LNCaP clone FGC (cell line): ENCODE measurements at regions not wholly inside any gene's neighbourhood (a gene's known extent, or its start where the extent isn't known, plus 50 kb on each side); places are given as distances from the start of the nearest gene placed in this dataset.
"Not testable (repeated sequence)": the region's sequence is repeated elsewhere in the genome, so short reads cannot be mapped to it uniquely, and the experiment has no call there.

Source experiments
- DNase-seq: peaks from one replicate; pipeline ENCODE4 v3.0.0-alpha.2; 2011; ENCODE audit warnings: low read depth
- H3K4me3 ChIP-seq: 2 replicates; pipeline ENCODE4 v1.5.1; 2011; ENCODE audit warnings: mild to moderate bottlenecking, low read depth, low read length, control low read depth
- TF ChIP-seq, protein P1 (sequence below): IDR thresholded peaks from 2 replicates; pipeline ENCODE4 v1.5.1; 2012; ENCODE audit warnings: mild to moderate bottlenecking; ENCODE audit not compliant: control insufficient read depth, insufficient read depth; ENCODE audit errors: extremely low read depth

DNA sequence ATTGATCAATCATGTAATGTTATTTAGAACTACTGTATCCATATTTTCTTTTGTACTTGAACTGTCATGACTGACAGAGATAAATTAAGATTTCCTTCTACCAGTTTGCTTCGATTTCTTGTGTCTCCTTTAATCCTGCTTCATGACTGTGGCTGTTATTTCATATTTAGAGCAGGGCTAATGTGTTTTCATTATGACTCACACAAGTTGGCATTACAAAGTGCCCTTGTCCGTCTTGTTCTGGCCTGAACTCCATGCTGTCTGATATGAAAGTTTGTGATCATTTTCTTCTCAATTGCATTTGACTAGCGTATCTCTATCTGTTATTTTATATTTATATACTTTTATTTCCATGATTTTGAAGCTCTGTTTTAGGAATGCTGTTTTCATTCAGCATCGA is 344.1 kb upstream of the PRKCQ start:
- no peak for DNase-seq
- TF ChIP-seq, protein P1, sequence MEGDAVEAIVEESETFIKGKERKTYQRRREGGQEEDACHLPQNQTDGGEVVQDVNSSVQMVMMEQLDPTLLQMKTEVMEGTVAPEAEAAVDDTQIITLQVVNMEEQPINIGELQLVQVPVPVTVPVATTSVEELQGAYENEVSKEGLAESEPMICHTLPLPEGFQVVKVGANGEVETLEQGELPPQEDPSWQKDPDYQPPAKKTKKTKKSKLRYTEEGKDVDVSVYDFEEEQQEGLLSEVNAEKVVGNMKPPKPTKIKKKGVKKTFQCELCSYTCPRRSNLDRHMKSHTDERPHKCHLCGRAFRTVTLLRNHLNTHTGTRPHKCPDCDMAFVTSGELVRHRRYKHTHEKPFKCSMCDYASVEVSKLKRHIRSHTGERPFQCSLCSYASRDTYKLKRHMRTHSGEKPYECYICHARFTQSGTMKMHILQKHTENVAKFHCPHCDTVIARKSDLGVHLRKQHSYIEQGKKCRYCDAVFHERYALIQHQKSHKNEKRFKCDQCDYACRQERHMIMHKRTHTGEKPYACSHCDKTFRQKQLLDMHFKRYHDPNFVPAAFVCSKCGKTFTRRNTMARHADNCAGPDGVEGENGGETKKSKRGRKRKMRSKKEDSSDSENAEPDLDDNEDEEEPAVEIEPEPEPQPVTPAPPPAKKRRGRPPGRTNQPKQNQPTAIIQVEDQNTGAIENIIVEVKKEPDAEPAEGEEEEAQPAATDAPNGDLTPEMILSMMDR = no peak
- no peak overlapping the region for H3K4me3 ChIP-seq

DNA sequence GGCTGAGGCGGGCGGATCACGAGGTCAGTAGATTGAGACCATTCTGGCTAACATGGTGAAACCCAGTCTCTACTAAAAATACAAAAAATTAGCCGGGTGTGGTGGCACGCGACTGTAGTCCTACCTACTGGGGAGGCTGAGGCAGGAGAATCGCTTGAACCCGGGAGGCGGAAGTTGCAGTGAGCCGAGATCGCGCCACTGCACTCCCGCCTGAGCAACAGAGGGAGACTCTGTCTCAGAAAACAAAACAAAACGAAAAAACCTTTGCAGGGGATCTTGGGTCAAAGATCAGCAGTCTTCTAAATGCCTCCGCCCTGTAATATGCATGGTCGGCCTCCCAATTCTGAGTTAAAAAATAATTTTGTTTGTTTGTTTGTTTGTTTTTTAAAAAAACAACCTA is 340.9 kb upstream of the PRKCQ start:
- not testable (repeated sequence) for H3K4me3 ChIP-seq, DNase-seq

DNA sequence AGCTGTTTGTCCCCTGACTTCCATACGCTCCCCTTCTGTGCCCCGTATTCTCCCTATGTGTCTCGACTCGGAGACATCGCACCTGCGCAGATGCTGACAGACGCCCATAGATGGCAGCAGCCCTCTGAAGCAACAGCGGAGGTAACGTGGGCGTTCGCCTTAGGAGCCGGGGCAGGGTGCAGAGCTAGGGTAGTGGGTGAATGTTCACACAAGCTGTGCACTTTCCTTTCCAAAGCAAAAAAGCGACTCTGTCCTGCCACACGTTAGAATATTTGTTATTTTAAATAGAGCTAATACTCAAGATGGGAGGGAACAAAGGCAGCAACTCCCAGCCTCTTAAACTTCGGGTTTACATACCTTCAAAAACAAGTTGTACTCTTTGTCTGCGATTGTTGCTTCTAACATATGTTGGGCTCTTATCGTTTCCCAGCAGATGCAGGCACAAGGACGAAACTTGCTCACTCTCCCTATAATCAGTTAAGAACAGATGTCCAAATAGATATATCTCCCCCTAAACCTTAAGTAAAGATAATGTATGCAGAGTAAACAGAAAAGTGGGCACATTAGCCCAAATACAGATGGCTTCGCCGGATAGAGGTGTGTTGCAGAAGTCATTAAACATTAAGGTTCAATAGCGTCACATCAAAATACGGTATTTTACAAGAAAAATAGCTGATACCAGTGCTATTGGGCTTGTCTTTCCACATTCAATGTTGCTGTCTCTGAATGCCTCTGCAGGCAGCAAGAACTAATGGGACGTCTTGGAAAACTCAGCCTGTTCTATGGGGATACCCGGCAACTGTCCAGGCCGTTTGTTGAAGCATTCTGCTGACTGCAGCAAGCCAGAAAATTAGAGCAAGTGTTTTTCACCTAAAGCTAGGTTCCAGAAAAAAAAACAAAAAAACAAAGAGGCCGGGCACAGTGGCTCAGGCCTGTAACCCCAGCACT is 340.3 kb upstream of the PRKCQ start:
- no peak for DNase-seq
- TF ChIP-seq, protein P1 = peak; percentile 92
- H3K4me3 ChIP-seq = no peak overlapping the region

DNA sequence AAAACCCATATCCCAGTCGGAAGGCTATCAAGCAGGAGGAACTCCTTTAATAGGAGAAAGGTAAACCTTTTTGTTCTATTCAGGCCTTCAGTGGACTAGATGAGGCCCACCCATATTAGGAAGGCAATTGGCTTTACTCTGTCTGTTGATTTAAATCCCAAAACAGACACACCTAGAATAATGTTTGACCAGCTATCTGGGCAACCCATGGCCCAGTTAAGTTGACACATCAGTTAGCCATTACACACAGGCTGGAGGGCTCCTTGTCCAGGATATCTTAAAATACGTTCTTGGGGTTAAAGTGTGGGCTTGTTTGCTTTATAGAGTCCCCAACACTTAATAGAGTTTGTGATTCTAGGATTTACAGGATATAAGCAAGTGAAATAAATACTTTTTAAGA is 339.0 kb upstream of the PRKCQ start:
- no peak overlapping the region for H3K4me3 ChIP-seq
- no peak for DNase-seq
- TF ChIP-seq, protein P1 = no peak

DNA sequence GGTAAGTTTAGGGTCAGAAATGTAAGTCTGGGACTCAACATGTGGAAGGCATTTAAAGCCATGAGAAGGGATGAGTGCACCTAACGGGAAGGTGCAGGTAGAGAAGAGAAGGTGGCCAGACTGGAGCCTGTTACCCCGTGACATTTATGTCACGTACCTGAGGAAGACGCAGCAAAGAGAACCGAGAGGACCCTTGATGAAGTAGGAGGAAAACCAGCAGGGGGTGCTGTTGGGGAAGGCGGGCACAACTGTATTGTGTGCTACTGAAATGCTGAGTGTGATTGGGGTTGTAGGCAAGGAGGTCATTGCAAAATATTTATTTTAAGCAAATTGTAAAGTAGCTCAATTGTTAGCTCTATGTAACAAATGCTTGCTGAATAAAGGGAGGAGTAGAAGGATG is 338.2 kb upstream of the PRKCQ start:
- H3K4me3 ChIP-seq = no peak overlapping the region
- TF ChIP-seq, protein P1 = peak; percentile 66
- DNase-seq = no peak

DNA sequence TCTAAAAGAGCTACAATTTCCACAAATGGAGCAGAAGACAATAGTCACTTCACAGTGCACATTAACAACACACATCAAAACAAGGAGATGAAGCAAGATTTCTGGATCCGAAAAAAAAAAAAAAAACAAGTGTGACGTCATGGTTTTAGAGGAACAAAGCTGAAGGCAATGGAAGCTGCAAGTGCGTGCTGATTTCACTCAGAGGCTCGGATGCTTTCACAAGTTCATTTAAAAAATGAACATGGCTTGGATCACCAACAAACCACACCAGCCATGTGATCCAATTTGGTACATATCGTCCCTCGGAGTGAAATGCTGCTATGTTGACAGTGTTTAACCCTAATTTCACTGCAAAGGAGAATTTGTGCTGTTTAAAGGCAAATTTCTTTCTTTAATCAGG is 337.0 kb upstream of the PRKCQ start:
- no peak for DNase-seq
- H3K4me3 ChIP-seq = no peak overlapping the region
- TF ChIP-seq, protein P1 = no peak

DNA sequence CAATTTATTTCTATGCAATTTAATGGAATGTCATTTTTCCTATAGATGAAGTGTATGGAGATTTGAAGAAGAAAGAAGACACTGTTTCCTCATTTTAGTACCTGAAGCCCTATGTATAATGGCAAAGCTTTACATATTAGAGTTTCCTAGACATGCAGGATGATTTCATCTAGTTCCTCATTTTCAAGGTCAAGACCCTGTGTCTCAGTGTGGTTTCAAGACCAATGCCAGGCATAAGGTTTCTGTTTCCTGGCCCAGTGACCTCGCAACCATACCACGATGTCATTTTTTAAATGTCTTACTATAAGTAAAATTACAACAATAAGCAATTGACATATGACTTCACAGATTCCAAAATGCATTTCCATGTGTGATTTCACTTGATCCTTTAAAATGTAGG is 336.5 kb upstream of the PRKCQ start:
- H3K4me3 ChIP-seq = no peak overlapping the region
- TF ChIP-seq, protein P1 = no peak
- no peak for DNase-seq
